Heart left ventricle (tissue), 13 donors: ENCODE measurements at regions not wholly inside any gene's neighbourhood (a gene's known extent, or its start where the extent isn't known, plus 50 kb on each side); places are given as distances from the start of the nearest gene placed in this dataset.

ENCODE experiments used
- CTCF ChIP-seq, 12 donors: fragments of 200-600 bp; sonication (generic) in 4 of 12; IDR thresholded peaks; one replicate each; pipeline versions ENCODE4 v1.5.0 to v1.8.0; 2018 to 2022; ENCODE audit warnings: antibody characterized with exemption in 12 of 12, mild to moderate bottlenecking in 5 of 12
- POLR2A ChIP-seq, 2 donors: fragments of 450-650 bp; IDR thresholded peaks; one replicate each; pipeline ENCODE4 v1.6.1; 2017; ENCODE audit warnings: antibody characterized with exemption in 2 of 2, mild to moderate bottlenecking in 2 of 2, moderate library complexity in 2 of 2
- donor health status: ischemic (EF 13 %, LVEDD 7.1; RV severe dilation, severe dysfunction).
- donor health status: DM: no; HTN: yes; CAD: no.
- donor health status: DM: no; HTN: no; CAD: no.
- donor health status: ischemic (EF 25% LVEDD 6.9; RV normal size, moderate dysfunction).
- donor health status: ischemic (EF 25% LVEDD 5.7; RV mildly dilated, moderate dysfunction).
- donor health status: ischemic (EF 35%, LVEDD 5.7; RV mildly dilated, moderate dysfunction).
- donor health status: nonischemic (EF 11% LVEDD 7.7; RV severe dilation, severe dysfunction).
- donor health status: DM: yes; HTN: yes; CAD: no.
- donor health status: PGD.
- donor health status: ischemic (EF 29% LVEDD 5.4; RV normal size, mild dysfunction).
- donor health status: nonischemic (EF 23%, LVEDD 6.1; RV moderate dilation, normal function).

- TF ChIP-seq CTCF (IDR thresholded peaks at IDR 0.05) (no peak), POLR2A (IDR thresholded peaks at IDR 0.05) (no peak)
These were observed 172.8 kb downstream of the KATNAL1 start for GRCh38 chr13:30134578-30134977.
